ENCODE measurements at regions not wholly inside any gene's neighbourhood (a gene's known extent, or its start where the extent isn't known, plus 50 kb on each side); places are given as distances from the start of the nearest gene placed in this dataset.
"Not testable (repeated sequence)": the region's sequence is repeated elsewhere in the genome, so short reads cannot be mapped to it uniquely, and the experiment has no call there.

DNA sequence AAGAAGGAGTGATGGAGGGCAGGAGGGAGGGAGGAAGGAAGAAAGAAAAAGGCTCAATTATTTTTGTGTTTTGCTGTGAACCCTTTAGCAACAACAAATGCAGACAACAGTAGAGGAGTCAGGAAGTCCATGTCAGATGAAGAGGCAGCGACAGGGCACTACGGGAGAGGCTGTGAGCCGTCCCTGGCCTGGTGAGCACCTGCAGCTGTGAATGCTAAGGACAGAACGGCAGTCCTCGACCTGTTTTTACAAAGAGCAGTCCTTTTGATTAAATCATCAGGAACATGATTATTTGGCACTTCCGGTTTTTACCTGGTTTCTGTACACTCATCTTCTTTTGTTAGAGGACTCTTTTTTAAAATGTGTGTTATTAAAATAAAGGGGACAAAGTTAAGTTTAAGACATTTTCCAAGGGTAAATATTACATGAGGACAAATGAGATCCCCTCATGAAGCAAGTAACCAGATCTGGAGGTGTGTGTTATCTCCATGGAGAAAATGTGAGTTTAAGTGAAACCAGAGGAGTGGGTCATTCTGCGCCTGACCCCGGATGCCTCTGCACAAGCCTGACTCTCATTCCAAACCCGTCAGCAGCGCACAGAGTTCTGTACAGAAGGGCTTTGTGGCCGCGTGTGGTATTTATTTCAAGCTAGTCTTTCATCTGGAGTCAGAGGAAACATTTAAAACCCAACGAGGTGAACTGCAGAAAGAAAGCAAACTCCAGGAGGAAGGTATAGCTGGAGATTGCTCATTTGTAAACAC is 492.5 kb downstream of the SOX11 start:
- H3K27ac ChIP-seq, result no peak overlapping the region
- intact Hi-C loops (cut with DNase I; ENCODE audit: low total_unique reads), result no loop called here
- H3K4me1 ChIP-seq, result no peaks in the 10 kb centered on the region
- H3K27me3 ChIP-seq, result no peaks in the 10 kb centered on the region
- ATAC-seq, result no peak
- TF ChIP-seq, protein P1, sequence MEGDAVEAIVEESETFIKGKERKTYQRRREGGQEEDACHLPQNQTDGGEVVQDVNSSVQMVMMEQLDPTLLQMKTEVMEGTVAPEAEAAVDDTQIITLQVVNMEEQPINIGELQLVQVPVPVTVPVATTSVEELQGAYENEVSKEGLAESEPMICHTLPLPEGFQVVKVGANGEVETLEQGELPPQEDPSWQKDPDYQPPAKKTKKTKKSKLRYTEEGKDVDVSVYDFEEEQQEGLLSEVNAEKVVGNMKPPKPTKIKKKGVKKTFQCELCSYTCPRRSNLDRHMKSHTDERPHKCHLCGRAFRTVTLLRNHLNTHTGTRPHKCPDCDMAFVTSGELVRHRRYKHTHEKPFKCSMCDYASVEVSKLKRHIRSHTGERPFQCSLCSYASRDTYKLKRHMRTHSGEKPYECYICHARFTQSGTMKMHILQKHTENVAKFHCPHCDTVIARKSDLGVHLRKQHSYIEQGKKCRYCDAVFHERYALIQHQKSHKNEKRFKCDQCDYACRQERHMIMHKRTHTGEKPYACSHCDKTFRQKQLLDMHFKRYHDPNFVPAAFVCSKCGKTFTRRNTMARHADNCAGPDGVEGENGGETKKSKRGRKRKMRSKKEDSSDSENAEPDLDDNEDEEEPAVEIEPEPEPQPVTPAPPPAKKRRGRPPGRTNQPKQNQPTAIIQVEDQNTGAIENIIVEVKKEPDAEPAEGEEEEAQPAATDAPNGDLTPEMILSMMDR (IDR thresholded peaks at IDR 0.05 in 4 of 5, conservative IDR thresholded peaks at IDR 0.05 in 1 of 5), result no peak
- TF ChIP-seq POLR2A (IDR thresholded peaks at IDR 0.05), result no peak
- no peak for DNase-seq
- H3K36me3 ChIP-seq, result no peaks in the 10 kb centered on the region
- H3K4me3 ChIP-seq, result no peak overlapping the region
- H3K9me3 ChIP-seq, result no peaks in the 10 kb centered on the region
- in situ Hi-C loops (cut with MboI; ENCODE audit: low sequenced_read_pairs in 4 of 4), result no loop called here

DNA sequence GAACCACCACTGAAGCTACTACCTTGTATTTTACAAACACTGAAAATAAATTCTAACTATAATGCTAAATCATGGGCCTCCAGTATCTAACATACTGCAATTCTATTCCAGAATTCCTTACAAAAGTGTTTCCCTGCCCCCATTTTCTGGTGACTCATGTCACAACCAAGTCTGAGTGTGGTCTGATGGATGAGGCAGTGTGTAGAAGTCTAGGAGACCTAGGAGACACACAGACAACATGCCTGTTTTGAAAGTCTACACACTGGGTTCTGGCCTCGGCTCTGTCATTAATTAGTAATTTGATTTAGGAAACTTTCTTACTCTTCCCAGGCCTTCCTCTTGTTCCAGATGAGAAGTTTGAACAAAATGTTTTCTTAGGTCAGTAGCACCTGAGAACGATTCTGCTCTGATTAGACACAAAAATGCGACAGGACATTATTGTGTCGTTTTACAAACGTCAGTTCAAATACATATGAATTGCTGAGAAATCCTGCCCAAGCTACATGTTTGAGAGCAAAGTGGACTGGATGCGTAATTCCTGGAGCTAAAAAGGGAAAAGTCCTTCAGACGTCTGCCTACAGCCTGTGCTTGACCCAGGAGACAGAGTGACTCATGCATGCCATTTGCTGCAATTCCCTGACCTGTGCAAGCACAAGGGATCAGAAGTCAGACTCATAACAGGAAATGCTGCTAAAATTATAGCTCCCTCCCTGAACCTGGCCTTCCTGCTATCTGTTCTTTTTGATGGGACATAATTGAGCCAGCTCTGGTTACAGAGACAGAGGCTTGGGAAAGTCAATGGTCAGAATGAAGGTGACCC is 494.4 kb downstream of the SOX11 start:
- intact Hi-C loops (cut with DNase I; ENCODE audit: low total_unique reads), result no loop called here
- TF ChIP-seq, protein P1 (IDR thresholded peaks at IDR 0.05 in 4 of 5, conservative IDR thresholded peaks at IDR 0.05 in 1 of 5), result no peak
- no peak for TF ChIP-seq POLR2A (IDR thresholded peaks at IDR 0.05)
- Histone ChIP-seq H3K9me3 (no peaks in the 10 kb centered on the region), H3K27me3 (no peaks in the 10 kb centered on the region), H3K4me3 (no peak overlapping the region), H3K4me1 (no peaks in the 10 kb centered on the region), H3K27ac (peak overlapping the region in 3 of 4 donors; percentile 12 to 47 (median 34)), H3K36me3 (no peaks in the 10 kb centered on the region)
- ATAC-seq (peak; percentile 45 to 64), DNase-seq (peak; percentile 4 to 14)
- in situ Hi-C loops (cut with MboI; ENCODE audit: low sequenced_read_pairs in 4 of 4), result no loop called here

DNA sequence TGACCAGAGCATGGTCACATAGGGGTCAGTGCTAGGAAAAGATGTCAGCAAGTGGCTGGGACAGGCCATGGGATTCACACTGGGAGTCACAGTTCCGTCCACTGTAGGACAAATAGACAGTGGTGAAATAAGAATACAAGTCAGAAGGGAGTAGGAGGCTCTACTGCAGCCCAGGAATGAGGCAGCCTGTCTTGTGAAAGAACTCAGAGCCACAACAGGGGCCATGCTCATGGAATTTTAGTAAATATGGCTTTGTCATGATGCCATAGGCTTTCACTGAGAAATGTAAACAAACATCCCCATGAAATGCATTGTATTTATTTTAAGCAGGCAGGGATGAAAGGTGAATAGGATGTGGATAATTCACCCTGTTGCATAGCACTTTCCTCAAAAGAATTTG is 504.3 kb downstream of the SOX11 start:
- H3K4me3 ChIP-seq, result no peak overlapping the region
- ATAC-seq, result no peak
- in situ Hi-C loops (cut with MboI; ENCODE audit: low sequenced_read_pairs in 4 of 4), result no loop called here

DNA sequence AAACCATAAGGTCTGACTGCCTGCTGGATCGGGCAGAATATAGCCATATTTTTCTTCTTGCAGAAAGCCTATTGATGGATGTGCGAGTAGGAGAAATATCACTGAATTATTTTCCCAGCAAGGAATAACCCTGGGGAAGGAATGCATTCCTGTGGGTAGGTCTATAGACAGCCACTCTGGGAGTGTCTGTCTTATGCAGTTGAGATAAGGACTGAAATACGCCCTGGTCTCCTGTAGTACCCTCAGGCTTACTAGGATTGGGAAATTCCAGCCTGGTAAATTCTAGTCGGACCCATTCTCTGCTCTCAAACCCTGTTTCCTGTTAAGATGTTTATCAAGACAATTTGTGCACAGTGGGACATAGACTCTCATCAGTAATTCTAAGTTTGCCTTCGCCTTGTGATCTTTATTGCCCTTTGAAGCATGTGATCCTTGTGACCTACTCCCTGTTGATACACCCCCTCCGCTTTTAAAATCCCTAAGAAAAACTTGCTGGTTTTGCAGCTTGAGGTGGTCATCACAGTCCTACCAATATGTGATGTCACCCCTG is 506.3 kb downstream of the SOX11 start:
- DNase-seq; H3K36me3 ChIP-seq; H3K27ac ChIP-seq; H3K4me1 ChIP-seq; H3K4me3 ChIP-seq; intact Hi-C loops (cut with DNase I; ENCODE audit: low total_unique reads); H3K27me3 ChIP-seq; in situ Hi-C loops (cut with MboI; ENCODE audit: low sequenced_read_pairs in 4 of 4); H3K9me3 ChIP-seq; ATAC-seq: not testable (repeated sequence)

More for the DNA sequence above, 504.3 kb downstream of the SOX11 start:
- no peak for DNase-seq
- no peaks in the 10 kb centered on the region for H3K4me1 ChIP-seq
- intact Hi-C loops (cut with DNase I; ENCODE audit: low total_unique reads), result no loop called here
- TF ChIP-seq, protein P1 (IDR thresholded peaks at IDR 0.05 in 4 of 5, conservative IDR thresholded peaks at IDR 0.05 in 1 of 5), result no peak
- no peak for TF ChIP-seq POLR2A (IDR thresholded peaks at IDR 0.05)
- no peak overlapping the region for H3K27ac ChIP-seq
- H3K36me3 ChIP-seq, result no peaks in the 10 kb centered on the region
- no peaks in the 10 kb centered on the region for H3K9me3 ChIP-seq
- H3K27me3 ChIP-seq, result no peaks in the 10 kb centered on the region

DNA sequence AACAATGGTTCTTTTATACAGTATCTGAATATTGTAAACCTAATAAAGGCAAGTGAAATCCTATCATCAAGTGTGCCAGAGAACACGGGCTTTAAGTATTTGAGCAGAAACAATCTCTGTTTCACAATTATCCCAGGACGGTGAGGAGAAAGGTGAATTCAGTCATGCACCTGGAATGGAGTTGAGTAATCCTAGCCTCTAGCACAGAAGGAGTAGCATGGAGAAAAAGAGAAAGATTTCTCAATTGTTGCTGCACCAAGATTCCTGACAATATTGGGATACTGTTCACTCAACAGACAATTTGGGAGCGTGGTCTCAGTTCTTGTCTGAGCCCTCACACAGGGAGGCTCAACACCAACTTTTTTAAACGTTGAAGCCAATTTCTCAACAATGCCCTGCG is 510.6 kb downstream of the SOX11 start:
- no peak for TF ChIP-seq POLR2A (IDR thresholded peaks at IDR 0.05)
- TF ChIP-seq, protein P1 (IDR thresholded peaks at IDR 0.05 in 4 of 5, conservative IDR thresholded peaks at IDR 0.05 in 1 of 5), result no peak
- in situ Hi-C loops (cut with MboI; ENCODE audit: low sequenced_read_pairs in 4 of 4), result no loop called here
- Histone ChIP-seq H3K9me3 (no peaks in the 10 kb centered on the region), H3K4me3 (no peak overlapping the region), H3K36me3 (no peaks in the 10 kb centered on the region), H3K27me3 (no peaks in the 10 kb centered on the region), H3K27ac (no peak overlapping the region), H3K4me1 (no peaks in the 10 kb centered on the region)
- DNase-seq (no peak), ATAC-seq (no peak)
- intact Hi-C loops (cut with DNase I; ENCODE audit: low total_unique reads), result no loop called here

Measured in gastrocnemius medialis (tissue), 4 donors.